ENCODE measurements at regions not wholly inside any gene's neighbourhood (a gene's known extent, or its start where the extent isn't known, plus 50 kb on each side); places are given as distances from the start of the nearest gene placed in this dataset.
"Not testable (repeated sequence)": the region's sequence is repeated elsewhere in the genome, so short reads cannot be mapped to it uniquely, and the experiment has no call there.

DNA sequence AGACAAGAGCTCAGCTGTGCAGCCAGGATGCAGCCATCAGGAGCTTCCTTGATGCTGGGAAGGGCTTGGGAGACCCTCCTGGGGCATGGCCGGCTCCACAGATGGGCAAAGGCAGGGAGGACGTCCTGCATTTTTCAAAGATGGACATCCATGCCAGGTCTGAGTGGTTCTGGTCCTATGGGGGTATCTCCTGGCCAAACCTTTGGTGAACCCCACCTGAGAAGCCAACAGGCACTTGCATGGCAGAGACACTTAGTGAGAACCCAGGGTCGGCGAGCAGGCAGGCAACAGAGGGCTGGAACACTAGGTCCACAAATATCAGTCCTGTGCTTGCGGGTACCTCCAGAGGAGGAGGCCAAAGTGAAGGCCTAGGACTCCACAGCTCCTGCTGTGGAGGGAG is 70.0 kb downstream of the KCTD15 start:
- no peak for DNase-seq

DNA sequence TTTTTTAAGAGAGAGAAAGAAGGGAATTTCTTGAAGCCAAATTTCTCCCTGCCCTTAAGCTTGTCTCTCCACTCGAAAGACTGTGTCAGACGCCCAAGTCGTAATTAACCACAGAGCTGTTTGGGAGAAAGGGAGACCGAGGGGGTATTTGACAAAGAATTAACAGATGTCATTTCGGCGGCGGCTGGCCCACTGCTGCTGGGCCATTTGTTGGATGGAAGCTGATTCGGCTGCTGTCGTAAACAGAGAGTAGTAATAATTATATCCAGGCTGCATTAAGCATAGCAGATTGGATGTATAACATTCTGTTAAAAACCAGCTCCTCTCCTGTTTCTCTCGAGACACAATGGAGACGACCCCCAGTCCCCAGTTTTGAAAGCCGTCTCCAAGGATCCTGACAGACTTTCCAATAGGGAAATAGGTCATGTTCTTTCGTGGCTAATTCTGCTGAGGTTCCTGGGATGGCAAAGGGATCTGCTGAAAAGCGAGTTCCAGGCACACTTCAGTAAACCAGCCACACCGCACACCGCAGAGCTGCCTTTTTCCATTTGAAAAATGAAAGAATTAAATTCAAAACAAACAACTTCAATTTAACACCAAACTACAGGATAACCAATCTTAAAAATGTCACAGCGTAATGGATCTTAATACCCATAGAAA is 71.5 kb downstream of the KCTD15 start:
- no peak for DNase-seq

DNA sequence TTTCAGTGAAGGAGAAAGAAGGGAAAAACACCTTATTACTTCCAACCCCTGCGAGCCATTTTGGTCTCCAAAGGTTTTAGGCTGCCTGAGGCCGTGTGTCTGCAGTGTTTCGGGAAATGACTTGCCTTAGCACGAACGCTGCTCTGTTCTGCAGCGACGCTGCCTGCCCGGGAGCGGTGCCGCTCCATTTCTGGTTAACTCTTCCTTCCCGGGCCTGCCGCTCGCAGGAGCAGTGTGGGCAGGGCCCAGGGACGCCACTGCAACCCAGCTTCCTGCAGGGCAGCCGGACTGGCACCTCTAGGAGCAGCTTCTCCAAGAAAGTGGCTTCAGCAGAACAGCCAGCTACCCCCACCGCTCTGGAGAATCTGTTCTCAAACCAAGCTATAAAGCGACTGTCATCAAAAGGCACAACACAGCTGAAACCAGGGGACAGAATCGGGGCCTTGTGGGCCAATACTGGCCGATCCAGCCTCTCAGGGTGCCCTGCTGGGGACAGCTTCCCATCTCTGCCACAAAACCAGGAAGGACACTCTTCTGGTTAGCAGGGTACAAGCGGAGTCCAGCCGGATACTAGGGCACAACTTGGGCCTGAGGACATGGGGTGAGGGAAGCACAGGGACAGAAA is 72.2 kb downstream of the KCTD15 start:
- DNase-seq: no peak

- DNase-seq: not testable (repeated sequence)
These were observed 73.7 kb downstream of the KCTD15 start for GRCh38 chr19:33870298-33870932.

GRCh38 chr19:33871605-33872004 is 74.9 kb downstream of the KCTD15 start:
- DNase-seq: no peak

- DNase-seq: no peak
These were observed 76.0 kb downstream of the KCTD15 start for GRCh38 chr19:33872445-33873320.

GRCh38 chr19:33875071-33875470 is 78.4 kb downstream of the KCTD15 start:
- DNase-seq: no peak

- DNase-seq: no peak
These were observed 79.5 kb downstream of the KCTD15 start for GRCh38 chr19:33876192-33876591.

- DNase-seq: no peak
These were observed 81.4 kb downstream of the KCTD15 start for GRCh38 chr19:33878030-33878544.

DNA sequence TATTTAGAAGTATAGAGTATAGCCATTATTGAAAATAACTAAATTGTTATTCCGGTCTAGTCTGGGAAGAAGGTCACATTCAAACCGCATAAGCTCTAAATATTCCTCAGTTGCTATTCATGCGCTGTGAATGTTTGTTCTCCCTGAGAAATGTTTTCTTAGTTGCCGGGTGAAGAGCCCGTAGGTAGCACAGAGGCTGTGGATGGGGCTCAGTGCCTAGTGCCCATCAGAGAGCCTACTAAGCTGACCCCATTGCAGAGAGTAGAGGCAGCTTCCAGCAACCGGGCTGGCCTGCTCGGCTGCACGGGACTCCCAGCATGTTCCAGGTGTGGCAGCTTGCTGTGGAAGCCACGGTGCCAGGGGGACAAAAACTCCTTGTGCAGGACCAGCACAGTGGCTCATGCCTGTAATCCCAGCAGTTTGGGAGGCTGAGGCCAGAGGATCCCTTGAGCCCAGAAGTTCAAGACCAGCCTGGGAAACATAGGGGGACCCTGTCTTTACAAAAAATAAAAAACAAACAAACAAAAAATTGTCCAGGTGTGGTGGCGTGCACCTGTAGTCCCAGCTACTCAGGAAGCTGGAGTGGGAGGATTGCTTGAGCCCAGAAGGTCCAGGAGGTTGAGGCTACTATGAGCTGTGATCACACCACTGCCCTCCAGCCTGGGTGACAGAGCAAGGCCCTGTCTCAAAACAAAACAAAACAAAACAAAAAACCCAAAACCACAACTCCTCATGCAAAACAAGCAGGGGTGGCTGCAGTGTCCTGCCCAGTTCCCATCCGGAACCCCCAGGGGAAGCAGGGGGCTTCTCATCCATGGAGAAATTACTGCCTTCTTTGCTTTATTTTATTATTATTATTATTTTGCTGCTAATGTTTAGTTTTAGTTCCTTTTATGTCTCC is 82.5 kb downstream of the KCTD15 start:
- no peak for DNase-seq

DNA sequence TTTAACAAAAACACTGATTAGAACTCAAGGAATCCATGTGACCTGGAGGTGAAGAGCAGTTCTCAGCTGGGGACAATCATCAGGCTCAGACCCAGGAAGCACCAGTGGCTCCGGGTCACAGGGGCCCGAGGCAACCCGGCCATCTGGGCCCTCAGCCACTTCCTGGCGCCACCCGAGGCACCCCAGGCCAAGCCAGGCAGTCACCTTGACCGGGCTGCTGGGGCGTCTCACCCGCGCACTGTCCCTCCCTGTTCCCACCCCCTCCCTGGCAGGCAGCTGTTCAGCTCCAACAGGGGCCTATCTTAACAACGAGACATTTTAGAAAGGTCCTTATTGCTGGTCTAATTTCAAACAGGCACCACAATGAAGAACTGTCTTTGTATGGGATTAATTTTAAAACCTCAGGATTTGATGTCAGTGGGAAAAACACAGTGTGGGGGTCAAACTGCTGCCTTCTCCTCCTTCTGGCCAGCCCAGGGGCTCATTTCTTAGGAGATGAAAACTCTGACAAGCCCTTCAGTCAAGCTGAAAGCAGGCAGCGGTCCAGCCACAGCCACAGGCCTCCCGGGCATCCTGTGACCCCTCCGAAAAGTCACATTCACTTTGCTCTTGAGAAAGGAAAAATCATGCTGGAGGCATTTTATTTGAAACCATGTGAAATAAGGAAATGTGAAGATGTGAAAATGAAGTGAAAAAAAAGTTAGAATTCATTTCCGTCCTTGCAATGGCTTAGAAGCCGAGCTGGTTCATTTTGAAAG is 83.3 kb downstream of the KCTD15 start:
- no peak for DNase-seq

GRCh38 chr19:33883859-33884519 is 87.3 kb downstream of the KCTD15 start:
- no peak for DNase-seq

DNA sequence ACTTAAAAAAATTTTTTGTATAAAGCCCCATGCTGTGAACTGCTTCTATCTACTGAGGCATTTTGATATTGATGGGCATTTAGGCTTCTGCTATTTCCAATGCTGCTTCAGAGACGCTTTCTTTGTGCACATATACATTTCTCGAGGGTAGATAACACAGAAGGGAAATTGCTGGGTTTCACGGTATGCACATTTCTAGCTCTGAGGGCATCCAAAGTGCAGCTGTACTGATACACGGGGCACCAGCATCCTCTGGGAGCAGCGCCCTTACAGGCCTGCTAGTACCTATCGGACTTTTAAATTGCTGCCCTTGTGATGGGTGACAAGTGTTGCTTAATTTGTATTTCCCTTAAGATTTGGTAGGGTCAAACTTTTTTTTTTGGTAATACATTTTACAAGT is 88.6 kb downstream of the KCTD15 start:
- no peak for DNase-seq

GRCh38 chr19:33887891-33888290 is 91.2 kb downstream of the KCTD15 start:
- no peak for DNase-seq

DNA sequence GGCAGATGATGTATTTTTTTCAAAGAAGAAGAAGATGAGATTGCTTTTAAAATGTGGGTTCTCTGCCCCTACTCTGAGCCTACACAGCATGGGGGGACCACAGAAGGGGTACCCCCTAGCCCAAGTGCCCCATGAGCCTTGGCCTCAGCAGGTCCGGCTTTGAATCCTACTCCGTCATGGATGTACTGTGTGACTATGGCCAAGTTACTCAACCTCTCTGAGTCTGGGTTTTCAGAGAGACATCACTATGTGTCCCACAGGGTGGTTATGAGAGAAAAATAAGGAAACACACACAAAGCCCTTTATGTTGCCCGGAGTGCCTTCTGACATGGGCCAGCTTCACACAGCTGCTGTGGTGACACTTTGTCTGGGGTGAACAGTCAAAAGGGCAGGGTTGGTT is 92.0 kb downstream of the KCTD15 start:
- no peak for DNase-seq

DNA sequence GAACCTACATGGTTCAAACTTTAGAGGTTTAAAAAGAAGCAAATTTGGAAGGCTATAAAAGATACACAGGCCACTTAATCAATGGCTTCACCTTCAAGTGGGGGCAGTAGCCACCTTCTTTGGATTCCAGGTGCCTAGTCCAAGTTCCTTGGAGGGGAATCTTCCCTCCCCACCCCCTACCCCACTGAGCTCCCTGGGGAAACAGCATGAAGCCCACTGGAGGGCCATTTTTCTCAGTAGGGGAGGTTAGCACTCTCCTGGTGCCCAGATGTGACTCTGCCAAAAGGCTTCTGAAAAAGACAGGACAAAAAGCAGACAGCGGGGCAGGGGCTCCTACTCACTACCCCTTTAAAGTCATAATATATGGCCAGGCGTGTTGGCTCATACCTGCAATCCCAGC is 93.9 kb downstream of the KCTD15 start:
- DNase-seq: no peak

GRCh38 chr19:33891773-33892172 is 95.1 kb downstream of the KCTD15 start:
- DNase-seq: no peak

GRCh38 chr19:33894787-33895186 is 98.1 kb downstream of the KCTD15 start:
- no peak for DNase-seq

DNA sequence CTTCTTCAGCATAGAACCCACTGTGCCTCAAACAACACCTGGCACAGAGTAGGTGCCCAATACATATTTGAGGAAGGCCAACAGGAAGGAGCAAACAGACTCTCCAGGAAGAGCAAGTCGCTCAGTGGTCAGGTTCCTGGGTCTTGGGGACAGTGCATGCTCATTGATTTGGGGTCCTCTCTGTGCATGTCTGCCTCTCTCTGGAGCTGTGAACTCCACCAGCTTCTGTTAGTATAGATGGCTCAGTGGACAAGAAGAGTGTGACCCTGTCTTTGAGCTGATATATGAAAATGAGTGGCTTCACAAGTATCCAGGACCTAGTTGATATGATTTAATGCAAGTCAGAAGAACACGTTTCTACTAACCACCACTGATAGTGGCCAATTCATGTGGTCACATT is 98.7 kb downstream of the KCTD15 start:
- no peak for DNase-seq

GRCh38 chr19:33898062-33898677 is 101.5 kb downstream of the KCTD15 start:
- no peak for DNase-seq
